ENCODE measurements at regions not wholly inside any gene's neighbourhood (a gene's known extent, or its start where the extent isn't known, plus 50 kb on each side); places are given as distances from the start of the nearest gene placed in this dataset.

- TF ChIP-seq TCF12 (IDR thresholded peaks at IDR 0.05; ENCODE audit: low read depth), result no peak
- TF ChIP-seq CEBPB (IDR thresholded peaks at IDR 0.05), result no peak
- TF ChIP-seq RAD21 (IDR thresholded peaks at IDR 0.05; ENCODE audit: low read depth), result no peak
- TF ChIP-seq YY1 (IDR thresholded peaks at IDR 0.05; ENCODE audit: low read depth), result no peak
- no peak for TF ChIP-seq TAF1 (IDR thresholded peaks at IDR 0.05; ENCODE audit: low read depth)
- TF ChIP-seq ZBTB7A (IDR thresholded peaks at IDR 0.05; ENCODE audit: low read depth), result no peak
- TF ChIP-seq FOXM1 (IDR thresholded peaks at IDR 0.05; ENCODE audit: borderline replicate concordance, low read depth), result no peak
- TF ChIP-seq EGR1 (IDR thresholded peaks at IDR 0.05), result no peak
- TF ChIP-seq, protein P1, sequence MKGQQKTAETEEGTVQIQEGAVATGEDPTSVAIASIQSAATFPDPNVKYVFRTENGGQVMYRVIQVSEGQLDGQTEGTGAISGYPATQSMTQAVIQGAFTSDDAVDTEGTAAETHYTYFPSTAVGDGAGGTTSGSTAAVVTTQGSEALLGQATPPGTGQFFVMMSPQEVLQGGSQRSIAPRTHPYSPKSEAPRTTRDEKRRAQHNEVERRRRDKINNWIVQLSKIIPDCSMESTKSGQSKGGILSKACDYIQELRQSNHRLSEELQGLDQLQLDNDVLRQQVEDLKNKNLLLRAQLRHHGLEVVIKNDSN (IDR thresholded peaks at IDR 0.05), result no peak
- no peak for TF ChIP-seq NFIC (IDR thresholded peaks at IDR 0.05)
- no peak for TF ChIP-seq EP300 (IDR thresholded peaks at IDR 0.05; ENCODE audit: borderline replicate concordance)
Observed at GRCh38 chr3:11734-12133, 184.8 kb upstream of the CHL1 start.

DNA sequence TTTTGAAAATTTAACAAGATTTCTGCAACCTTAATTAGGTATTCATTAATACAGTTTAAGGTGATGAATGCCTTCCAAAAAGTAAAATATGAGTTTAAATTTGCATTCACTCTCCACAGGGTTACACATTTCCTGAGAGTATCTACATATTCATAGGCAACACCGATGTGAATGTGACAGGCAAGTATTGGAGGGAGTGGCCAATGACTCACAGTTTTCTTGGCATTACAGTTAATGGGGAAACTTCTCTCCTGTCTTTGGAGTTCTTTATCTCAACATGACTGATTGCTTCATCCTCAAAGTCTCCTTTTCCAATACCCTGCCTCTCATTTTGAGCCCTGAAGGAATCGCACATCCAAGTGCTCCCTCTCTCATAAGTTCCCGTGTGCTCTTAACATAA, 181.9 kb upstream of the CHL1 start:
- TF ChIP-seq, protein P1 (IDR thresholded peaks at IDR 0.05), result no peak
- TF ChIP-seq TEAD4 (IDR thresholded peaks at IDR 0.05), result no peak
- TF ChIP-seq CREB1 (IDR thresholded peaks at IDR 0.05; ENCODE audit: low read depth), result no peak
- TF ChIP-seq TCF12 (IDR thresholded peaks at IDR 0.05; ENCODE audit: low read depth), result no peak
- TF ChIP-seq FOXM1 (IDR thresholded peaks at IDR 0.05; ENCODE audit: borderline replicate concordance, low read depth), result no peak
- no peak for TF ChIP-seq CEBPB (IDR thresholded peaks at IDR 0.05)
- TF ChIP-seq EGR1 (IDR thresholded peaks at IDR 0.05), result no peak
- TF ChIP-seq ZBTB7A (IDR thresholded peaks at IDR 0.05; ENCODE audit: low read depth), result no peak
- TF ChIP-seq, protein P2, sequence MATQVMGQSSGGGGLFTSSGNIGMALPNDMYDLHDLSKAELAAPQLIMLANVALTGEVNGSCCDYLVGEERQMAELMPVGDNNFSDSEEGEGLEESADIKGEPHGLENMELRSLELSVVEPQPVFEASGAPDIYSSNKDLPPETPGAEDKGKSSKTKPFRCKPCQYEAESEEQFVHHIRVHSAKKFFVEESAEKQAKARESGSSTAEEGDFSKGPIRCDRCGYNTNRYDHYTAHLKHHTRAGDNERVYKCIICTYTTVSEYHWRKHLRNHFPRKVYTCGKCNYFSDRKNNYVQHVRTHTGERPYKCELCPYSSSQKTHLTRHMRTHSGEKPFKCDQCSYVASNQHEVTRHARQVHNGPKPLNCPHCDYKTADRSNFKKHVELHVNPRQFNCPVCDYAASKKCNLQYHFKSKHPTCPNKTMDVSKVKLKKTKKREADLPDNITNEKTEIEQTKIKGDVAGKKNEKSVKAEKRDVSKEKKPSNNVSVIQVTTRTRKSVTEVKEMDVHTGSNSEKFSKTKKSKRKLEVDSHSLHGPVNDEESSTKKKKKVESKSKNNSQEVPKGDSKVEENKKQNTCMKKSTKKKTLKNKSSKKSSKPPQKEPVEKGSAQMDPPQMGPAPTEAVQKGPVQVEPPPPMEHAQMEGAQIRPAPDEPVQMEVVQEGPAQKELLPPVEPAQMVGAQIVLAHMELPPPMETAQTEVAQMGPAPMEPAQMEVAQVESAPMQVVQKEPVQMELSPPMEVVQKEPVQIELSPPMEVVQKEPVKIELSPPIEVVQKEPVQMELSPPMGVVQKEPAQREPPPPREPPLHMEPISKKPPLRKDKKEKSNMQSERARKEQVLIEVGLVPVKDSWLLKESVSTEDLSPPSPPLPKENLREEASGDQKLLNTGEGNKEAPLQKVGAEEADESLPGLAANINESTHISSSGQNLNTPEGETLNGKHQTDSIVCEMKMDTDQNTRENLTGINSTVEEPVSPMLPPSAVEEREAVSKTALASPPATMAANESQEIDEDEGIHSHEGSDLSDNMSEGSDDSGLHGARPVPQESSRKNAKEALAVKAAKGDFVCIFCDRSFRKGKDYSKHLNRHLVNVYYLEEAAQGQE (IDR thresholded peaks at IDR 0.05; ENCODE audit: low read depth), result no peak
- TF ChIP-seq YY1 (IDR thresholded peaks at IDR 0.05; ENCODE audit: low read depth), result no peak
- no peak for TF ChIP-seq EP300 (IDR thresholded peaks at IDR 0.05; ENCODE audit: borderline replicate concordance)
- TF ChIP-seq TAF1 (IDR thresholded peaks at IDR 0.05; ENCODE audit: low read depth), result no peak

DNA sequence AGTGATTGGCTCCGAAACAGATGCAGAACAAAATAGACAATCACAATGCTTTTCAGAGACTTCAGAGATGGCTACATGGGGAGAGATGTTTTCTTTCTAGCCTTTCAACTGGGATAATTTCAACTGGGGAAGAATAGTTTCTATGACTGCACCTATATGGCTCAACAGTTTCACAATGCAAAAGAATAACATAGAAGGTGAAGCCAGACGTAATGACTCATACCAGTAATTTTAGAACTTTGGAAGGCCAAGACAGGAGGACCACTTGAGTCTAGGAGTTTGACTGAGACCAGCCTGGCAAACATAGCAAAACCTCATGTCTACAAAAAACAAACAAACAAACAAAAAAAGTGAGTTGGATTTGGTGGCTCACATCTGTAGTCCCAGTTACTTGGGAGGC, 180.2 kb upstream of the CHL1 start:
- TF ChIP-seq, protein P3, sequence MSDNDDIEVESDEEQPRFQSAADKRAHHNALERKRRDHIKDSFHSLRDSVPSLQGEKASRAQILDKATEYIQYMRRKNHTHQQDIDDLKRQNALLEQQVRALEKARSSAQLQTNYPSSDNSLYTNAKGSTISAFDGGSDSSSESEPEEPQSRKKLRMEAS (IDR thresholded peaks at IDR 0.05), result no peak
- TF ChIP-seq TEAD4 (IDR thresholded peaks at IDR 0.05) (no peak), CEBPB (IDR thresholded peaks at IDR 0.05) (no peak), YY1 (IDR thresholded peaks at IDR 0.05; ENCODE audit: low read depth) (no peak), EGR1 (IDR thresholded peaks at IDR 0.05) (no peak), RAD21 (IDR thresholded peaks at IDR 0.05; ENCODE audit: low read depth) (no peak), EP300 (IDR thresholded peaks at IDR 0.05; ENCODE audit: borderline replicate concordance) (no peak), TAF1 (IDR thresholded peaks at IDR 0.05; ENCODE audit: low read depth) (no peak), CREB1 (IDR thresholded peaks at IDR 0.05; ENCODE audit: low read depth) (no peak), TCF12 (IDR thresholded peaks at IDR 0.05; ENCODE audit: low read depth) (no peak), NFIC (IDR thresholded peaks at IDR 0.05) (no peak), ZBTB7A (IDR thresholded peaks at IDR 0.05; ENCODE audit: low read depth) (no peak), FOXM1 (IDR thresholded peaks at IDR 0.05; ENCODE audit: borderline replicate concordance, low read depth) (no peak)
- TF ChIP-seq, protein P1 (IDR thresholded peaks at IDR 0.05), result no peak
- TF ChIP-seq, protein P2 (IDR thresholded peaks at IDR 0.05; ENCODE audit: low read depth), result no peak

GRCh38 chr3:20421-20820, 176.1 kb upstream of the CHL1 start:
- TF ChIP-seq CEBPB (IDR thresholded peaks at IDR 0.05) (no peak), TEAD4 (IDR thresholded peaks at IDR 0.05) (no peak), NFIC (IDR thresholded peaks at IDR 0.05) (no peak), EGR1 (IDR thresholded peaks at IDR 0.05) (no peak), EP300 (IDR thresholded peaks at IDR 0.05; ENCODE audit: borderline replicate concordance) (no peak), FOXM1 (IDR thresholded peaks at IDR 0.05; ENCODE audit: borderline replicate concordance, low read depth) (no peak), TAF1 (IDR thresholded peaks at IDR 0.05; ENCODE audit: low read depth) (no peak), TCF12 (IDR thresholded peaks at IDR 0.05; ENCODE audit: low read depth) (no peak), ZBTB7A (IDR thresholded peaks at IDR 0.05; ENCODE audit: low read depth) (no peak), YY1 (IDR thresholded peaks at IDR 0.05; ENCODE audit: low read depth) (no peak), CREB1 (IDR thresholded peaks at IDR 0.05; ENCODE audit: low read depth) (no peak)
- TF ChIP-seq, protein P1 (IDR thresholded peaks at IDR 0.05), result no peak
- TF ChIP-seq, protein P2 (IDR thresholded peaks at IDR 0.05; ENCODE audit: low read depth), result no peak
- TF ChIP-seq, protein P3 (IDR thresholded peaks at IDR 0.05), result no peak

All from Ishikawa (cell line).